Loucy (cell line): ENCODE measurements at regions not wholly inside any gene's neighbourhood (a gene's known extent, or its start where the extent isn't known, plus 50 kb on each side); places are given as distances from the start of the nearest gene placed in this dataset.

Experiments used
- CTCF ChIP-seq: fragments of 200-600 bp; sonication (generic); conservative IDR thresholded peaks from 2 replicates; pipeline ENCODE4 v1.5.1; 2014; ENCODE audit warnings: mild to moderate bottlenecking, antibody characterized with exemption, low read length
- EZH2phosphoT487 ChIP-seq: fragments of 200-600 bp; IDR thresholded peaks from 2 replicates; pipeline ENCODE4 v1.6.1; 2018; ENCODE audit warnings: antibody characterized with exemption, mild to moderate bottlenecking, moderate library complexity, borderline replicate concordance

GRCh38 chrX:73964579-73964978 is 112.1 kb upstream of the XIST start:
- TF ChIP-seq CTCF (no peak), EZH2phosphoT487 (no peak)
